Cardiac fibroblast (primary cell): ENCODE measurements at regions not wholly inside any gene's neighbourhood (a gene's known extent, or its start where the extent isn't known, plus 50 kb on each side); places are given as distances from the start of the nearest gene placed in this dataset.
A peak's percentile ranks its signal among the peaks of the same experiment; 100 is the strongest.

Source experiments
- DNase-seq, 2 donors: peaks; one replicate each; pipeline versions ENCODE4 v3.0.0 to v3.0.0-alpha.2; 2010; ENCODE audit warnings: low read depth in 2 of 2
- H3K4me3 ChIP-seq, 2 donors: replicated peaks in 1 of 2; 1 replicate in 1 of 2; 2 replicates in 1 of 2; pipeline ENCODE4 v1.5.1; 2011; ENCODE audit warnings: low read depth in 2 of 2, low read length in 2 of 2, mild to moderate bottlenecking in 2 of 2, moderate library complexity in 1 of 2
- CTCF ChIP-seq: IDR thresholded peaks from one replicate; pipeline ENCODE4 v1.5.1; 2011; ENCODE audit warnings: low read depth, mild to moderate bottlenecking, low read length, inconsistent platforms

- no peak for DNase-seq
- H3K4me3 ChIP-seq = no peak overlapping the region
- TF ChIP-seq CTCF = no peak
These were observed 98.2 kb upstream of the DTNBP1 start for GRCh38 chr6:15761045-15761502.

- TF ChIP-seq CTCF = no peak
- no peak overlapping the region for H3K4me3 ChIP-seq
- DNase-seq = no peak
These were observed 95.9 kb upstream of the DTNBP1 start for GRCh38 chr6:15758631-15759215.

- no peak for TF ChIP-seq CTCF
- DNase-seq = peak; percentile 18 to 78
- no peak overlapping the region for H3K4me3 ChIP-seq
These were observed 92.7 kb upstream of the DTNBP1 start for GRCh38 chr6:15755526-15755925.

GRCh38 chr6:15754706-15755079, 91.9 kb upstream of the DTNBP1 start:
- no peak for TF ChIP-seq CTCF
- no peak overlapping the region for H3K4me3 ChIP-seq
- no peak for DNase-seq

GRCh38 chr6:15754035-15754705, 91.3 kb upstream of the DTNBP1 start:
- TF ChIP-seq CTCF = no peak
- peak; percentile 2 to 13 for DNase-seq
- no peak overlapping the region for H3K4me3 ChIP-seq

- DNase-seq = peak in 1 of 2 donors; percentile 39
- TF ChIP-seq CTCF = no peak
- H3K4me3 ChIP-seq = no peak overlapping the region
These were observed 90.0 kb upstream of the DTNBP1 start for GRCh38 chr6:15752820-15753219.
